ENCODE measurements at regions not wholly inside any gene's neighbourhood (a gene's known extent, or its start where the extent isn't known, plus 50 kb on each side); places are given as distances from the start of the nearest gene placed in this dataset.

GRCh38 chr14:71228711-71229110 lies 321.5 kb downstream of the PCNX1 start:
- intact Hi-C loops (cut with DNase I): no loop called here
- Histone ChIP-seq H3K4me1 (no peaks in the 10 kb centered on the region), H3K36me3 (no peaks in the 10 kb centered on the region), H3K9me3 (no peaks in the 10 kb centered on the region), H3K27ac (no peak overlapping the region), H3K4me3 (no peak overlapping the region), H3K27me3 (no peaks in the 10 kb centered on the region)
- ATAC-seq (no peak), DNase-seq (no peak)
- TF ChIP-seq, protein P1, sequence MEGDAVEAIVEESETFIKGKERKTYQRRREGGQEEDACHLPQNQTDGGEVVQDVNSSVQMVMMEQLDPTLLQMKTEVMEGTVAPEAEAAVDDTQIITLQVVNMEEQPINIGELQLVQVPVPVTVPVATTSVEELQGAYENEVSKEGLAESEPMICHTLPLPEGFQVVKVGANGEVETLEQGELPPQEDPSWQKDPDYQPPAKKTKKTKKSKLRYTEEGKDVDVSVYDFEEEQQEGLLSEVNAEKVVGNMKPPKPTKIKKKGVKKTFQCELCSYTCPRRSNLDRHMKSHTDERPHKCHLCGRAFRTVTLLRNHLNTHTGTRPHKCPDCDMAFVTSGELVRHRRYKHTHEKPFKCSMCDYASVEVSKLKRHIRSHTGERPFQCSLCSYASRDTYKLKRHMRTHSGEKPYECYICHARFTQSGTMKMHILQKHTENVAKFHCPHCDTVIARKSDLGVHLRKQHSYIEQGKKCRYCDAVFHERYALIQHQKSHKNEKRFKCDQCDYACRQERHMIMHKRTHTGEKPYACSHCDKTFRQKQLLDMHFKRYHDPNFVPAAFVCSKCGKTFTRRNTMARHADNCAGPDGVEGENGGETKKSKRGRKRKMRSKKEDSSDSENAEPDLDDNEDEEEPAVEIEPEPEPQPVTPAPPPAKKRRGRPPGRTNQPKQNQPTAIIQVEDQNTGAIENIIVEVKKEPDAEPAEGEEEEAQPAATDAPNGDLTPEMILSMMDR (IDR thresholded peaks at IDR 0.05): no peak

GRCh38 chr14:71229875-71230274 lies 322.6 kb downstream of the PCNX1 start:
- H3K9me3 ChIP-seq: no peaks in the 10 kb centered on the region

DNA sequence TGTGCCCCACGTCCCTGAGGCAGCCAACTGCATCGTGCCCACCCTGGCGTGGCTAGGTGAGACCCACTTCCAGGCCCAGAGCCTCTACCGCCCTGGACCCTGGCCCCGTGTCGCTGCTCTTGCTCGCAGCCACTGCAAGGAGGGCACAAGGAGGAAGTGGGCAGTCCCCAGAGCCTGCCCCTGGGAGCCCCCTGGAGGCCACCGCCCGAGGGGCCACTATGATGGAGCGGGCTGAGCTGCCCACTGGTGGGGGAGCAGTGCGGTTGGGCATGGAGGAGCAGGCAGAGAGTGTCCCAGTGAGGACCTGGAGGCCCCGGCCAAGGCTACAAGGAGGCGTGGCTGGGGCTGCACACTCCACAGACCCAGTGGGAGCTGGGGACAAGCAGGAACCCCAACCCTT lies 323.6 kb downstream of the PCNX1 start:
- intact Hi-C loops (cut with DNase I): no loop called here
- DNase-seq: no peak
- Histone ChIP-seq H3K4me3 (no peak overlapping the region), H3K9me3 (no peaks in the 10 kb centered on the region), H3K4me1 (no peaks in the 10 kb centered on the region), H3K27ac (no peak overlapping the region), H3K36me3 (no peaks in the 10 kb centered on the region), H3K27me3 (no peaks in the 10 kb centered on the region)
- ATAC-seq: peak; percentile 19
- TF ChIP-seq, protein P1 (IDR thresholded peaks at IDR 0.05): no peak

More at GRCh38 chr14:71229875-71230274, 322.6 kb downstream of the PCNX1 start:
- intact Hi-C loops (cut with DNase I): no loop called here
- Histone ChIP-seq H3K27ac (no peak overlapping the region), H3K4me1 (no peaks in the 10 kb centered on the region), H3K36me3 (no peaks in the 10 kb centered on the region), H3K4me3 (no peak overlapping the region), H3K27me3 (no peaks in the 10 kb centered on the region)
- no peak for DNase-seq
- no peak for ATAC-seq
- TF ChIP-seq, protein P1 (IDR thresholded peaks at IDR 0.05): no peak

- H3K9me3 ChIP-seq: no peaks in the 10 kb centered on the region
- no peak overlapping the region for H3K4me3 ChIP-seq
- TF ChIP-seq, protein P1 (IDR thresholded peaks at IDR 0.05): no peak
- H3K36me3 ChIP-seq: no peaks in the 10 kb centered on the region
- intact Hi-C loops (cut with DNase I): no loop called here
- no peaks in the 10 kb centered on the region for H3K27me3 ChIP-seq
- DNase-seq (no peak), ATAC-seq (peak; percentile 15)
- H3K4me1 ChIP-seq: no peaks in the 10 kb centered on the region
- no peak overlapping the region for H3K27ac ChIP-seq
Observed at GRCh38 chr14:71231521-71232393, 324.5 kb downstream of the PCNX1 start.

- TF ChIP-seq, protein P1 (IDR thresholded peaks at IDR 0.05): no peak
- Histone ChIP-seq H3K9me3 (no peaks in the 10 kb centered on the region), H3K36me3 (no peaks in the 10 kb centered on the region), H3K27ac (no peak overlapping the region), H3K4me3 (no peak overlapping the region), H3K4me1 (no peaks in the 10 kb centered on the region), H3K27me3 (no peaks in the 10 kb centered on the region)
- intact Hi-C loops (cut with DNase I): no loop called here
- ATAC-seq (no peak), DNase-seq (no peak)
Observed at GRCh38 chr14:71232506-71232905, 325.2 kb downstream of the PCNX1 start.

Data from upper lobe of right lung (tissue), 1 donor.